ENCODE measurements at regions not wholly inside any gene's neighbourhood (a gene's known extent, or its start where the extent isn't known, plus 50 kb on each side); places are given as distances from the start of the nearest gene placed in this dataset.

DNA sequence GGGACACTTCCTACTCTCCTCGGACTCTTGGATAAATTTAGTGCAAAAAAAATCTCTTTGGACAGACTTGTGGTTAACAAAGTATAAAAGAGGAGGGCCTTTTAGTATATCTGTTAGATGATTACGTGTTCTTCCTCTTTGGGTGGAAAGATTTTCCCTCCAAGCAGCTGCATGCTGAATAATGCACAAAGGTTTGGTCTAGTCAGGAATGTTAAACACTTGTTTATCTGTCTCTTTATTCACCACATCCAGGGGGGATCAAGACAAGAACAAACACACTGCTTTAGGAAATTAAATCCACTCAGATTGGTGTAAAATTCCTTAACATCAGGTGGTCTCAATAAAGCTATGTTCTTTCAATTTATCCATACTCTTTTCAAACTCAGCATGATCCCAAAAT is 260.9 kb upstream of the CHD6 start:
- no peaks in the 10 kb centered on the region for H3K9me2 ChIP-seq (ENCODE audit: insufficient read depth)
- no peak for ATAC-seq
- no peaks in the 10 kb centered on the region; the same call in 2 of the 3 replicates for H3K4me1 Mint-ChIP-seq
- H3K4me2 ChIP-seq: no peak overlapping the region
- H4K20me1 ChIP-seq (replicated peaks; ENCODE audit: insufficient read depth): no peaks in the 10 kb centered on the region
- no peak for DNase-seq (ENCODE audit: low spot score)
- H3K27ac Mint-ChIP-seq: no peak overlapping the region
- TF ChIP-seq, protein P1, sequence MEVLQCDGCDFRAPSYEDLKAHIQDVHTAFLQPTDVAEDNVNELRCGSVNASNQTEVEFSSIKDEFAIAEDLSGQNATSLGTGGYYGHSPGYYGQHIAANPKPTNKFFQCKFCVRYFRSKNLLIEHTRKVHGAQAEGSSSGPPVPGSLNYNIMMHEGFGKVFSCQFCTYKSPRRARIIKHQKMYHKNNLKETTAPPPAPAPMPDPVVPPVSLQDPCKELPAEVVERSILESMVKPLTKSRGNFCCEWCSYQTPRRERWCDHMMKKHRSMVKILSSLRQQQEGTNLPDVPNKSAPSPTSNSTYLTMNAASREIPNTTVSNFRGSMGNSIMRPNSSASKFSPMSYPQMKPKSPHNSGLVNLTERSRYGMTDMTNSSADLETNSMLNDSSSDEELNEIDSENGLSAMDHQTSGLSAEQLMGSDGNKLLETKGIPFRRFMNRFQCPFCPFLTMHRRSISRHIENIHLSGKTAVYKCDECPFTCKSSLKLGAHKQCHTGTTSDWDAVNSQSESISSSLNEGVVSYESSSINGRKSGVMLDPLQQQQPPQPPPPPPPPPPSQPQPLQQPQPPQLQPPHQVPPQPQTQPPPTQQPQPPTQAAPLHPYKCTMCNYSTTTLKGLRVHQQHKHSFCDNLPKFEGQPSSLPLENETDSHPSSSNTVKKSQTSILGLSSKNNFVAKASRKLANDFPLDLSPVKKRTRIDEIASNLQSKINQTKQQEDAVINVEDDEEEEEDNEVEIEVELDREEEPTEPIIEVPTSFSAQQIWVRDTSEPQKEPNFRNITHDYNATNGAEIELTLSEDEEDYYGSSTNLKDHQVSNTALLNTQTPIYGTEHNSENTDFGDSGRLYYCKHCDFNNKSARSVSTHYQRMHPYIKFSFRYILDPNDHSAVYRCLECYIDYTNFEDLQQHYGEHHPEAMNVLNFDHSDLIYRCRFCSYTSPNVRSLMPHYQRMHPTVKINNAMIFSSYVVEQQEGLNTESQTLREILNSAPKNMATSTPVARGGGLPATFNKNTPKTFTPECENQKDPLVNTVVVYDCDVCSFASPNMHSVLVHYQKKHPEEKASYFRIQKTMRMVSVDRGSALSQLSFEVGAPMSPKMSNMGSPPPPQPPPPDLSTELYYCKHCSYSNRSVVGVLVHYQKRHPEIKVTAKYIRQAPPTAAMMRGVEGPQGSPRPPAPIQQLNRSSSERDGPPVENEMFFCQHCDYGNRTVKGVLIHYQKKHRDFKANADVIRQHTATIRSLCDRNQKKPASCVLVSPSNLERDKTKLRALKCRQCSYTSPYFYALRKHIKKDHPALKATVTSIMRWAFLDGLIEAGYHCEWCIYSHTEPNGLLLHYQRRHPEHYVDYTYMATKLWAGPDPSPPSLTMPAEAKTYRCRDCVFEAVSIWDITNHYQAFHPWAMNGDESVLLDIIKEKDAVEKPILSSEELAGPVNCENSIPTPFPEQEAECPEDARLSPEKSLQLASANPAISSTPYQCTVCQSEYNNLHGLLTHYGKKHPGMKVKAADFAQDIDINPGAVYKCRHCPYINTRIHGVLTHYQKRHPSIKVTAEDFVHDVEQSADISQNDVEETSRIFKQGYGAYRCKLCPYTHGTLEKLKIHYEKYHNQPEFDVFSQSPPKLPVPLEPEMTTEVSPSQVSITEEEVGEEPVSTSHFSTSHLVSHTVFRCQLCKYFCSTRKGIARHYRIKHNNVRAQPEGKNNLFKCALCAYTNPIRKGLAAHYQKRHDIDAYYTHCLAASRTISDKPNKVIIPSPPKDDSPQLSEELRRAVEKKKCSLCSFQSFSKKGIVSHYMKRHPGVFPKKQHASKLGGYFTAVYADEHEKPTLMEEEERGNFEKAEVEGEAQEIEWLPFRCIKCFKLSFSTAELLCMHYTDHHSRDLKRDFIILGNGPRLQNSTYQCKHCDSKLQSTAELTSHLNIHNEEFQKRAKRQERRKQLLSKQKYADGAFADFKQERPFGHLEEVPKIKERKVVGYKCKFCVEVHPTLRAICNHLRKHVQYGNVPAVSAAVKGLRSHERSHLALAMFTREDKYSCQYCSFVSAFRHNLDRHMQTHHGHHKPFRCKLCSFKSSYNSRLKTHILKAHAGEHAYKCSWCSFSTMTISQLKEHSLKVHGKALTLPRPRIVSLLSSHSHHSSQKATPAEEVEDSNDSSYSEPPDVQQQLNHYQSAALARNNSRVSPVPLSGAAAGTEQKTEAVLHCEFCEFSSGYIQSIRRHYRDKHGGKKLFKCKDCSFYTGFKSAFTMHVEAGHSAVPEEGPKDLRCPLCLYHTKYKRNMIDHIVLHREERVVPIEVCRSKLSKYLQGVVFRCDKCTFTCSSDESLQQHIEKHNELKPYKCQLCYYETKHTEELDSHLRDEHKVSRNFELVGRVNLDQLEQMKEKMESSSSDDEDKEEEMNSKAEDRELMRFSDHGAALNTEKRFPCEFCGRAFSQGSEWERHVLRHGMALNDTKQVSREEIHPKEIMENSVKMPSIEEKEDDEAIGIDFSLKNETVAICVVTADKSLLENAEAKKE (CRISPR knock-in tag; IDR thresholded peaks at IDR 0.05): no peak
- TF ChIP-seq, protein P2, sequence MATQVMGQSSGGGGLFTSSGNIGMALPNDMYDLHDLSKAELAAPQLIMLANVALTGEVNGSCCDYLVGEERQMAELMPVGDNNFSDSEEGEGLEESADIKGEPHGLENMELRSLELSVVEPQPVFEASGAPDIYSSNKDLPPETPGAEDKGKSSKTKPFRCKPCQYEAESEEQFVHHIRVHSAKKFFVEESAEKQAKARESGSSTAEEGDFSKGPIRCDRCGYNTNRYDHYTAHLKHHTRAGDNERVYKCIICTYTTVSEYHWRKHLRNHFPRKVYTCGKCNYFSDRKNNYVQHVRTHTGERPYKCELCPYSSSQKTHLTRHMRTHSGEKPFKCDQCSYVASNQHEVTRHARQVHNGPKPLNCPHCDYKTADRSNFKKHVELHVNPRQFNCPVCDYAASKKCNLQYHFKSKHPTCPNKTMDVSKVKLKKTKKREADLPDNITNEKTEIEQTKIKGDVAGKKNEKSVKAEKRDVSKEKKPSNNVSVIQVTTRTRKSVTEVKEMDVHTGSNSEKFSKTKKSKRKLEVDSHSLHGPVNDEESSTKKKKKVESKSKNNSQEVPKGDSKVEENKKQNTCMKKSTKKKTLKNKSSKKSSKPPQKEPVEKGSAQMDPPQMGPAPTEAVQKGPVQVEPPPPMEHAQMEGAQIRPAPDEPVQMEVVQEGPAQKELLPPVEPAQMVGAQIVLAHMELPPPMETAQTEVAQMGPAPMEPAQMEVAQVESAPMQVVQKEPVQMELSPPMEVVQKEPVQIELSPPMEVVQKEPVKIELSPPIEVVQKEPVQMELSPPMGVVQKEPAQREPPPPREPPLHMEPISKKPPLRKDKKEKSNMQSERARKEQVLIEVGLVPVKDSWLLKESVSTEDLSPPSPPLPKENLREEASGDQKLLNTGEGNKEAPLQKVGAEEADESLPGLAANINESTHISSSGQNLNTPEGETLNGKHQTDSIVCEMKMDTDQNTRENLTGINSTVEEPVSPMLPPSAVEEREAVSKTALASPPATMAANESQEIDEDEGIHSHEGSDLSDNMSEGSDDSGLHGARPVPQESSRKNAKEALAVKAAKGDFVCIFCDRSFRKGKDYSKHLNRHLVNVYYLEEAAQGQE (IDR thresholded peaks at IDR 0.05; ENCODE audit: unreplicated experiment): no peak
- TF ChIP-seq EZH2phosphoT487 (IDR thresholded peaks at IDR 0.05; ENCODE audit: unreplicated experiment): no peak
- TF ChIP-seq, protein P3, sequence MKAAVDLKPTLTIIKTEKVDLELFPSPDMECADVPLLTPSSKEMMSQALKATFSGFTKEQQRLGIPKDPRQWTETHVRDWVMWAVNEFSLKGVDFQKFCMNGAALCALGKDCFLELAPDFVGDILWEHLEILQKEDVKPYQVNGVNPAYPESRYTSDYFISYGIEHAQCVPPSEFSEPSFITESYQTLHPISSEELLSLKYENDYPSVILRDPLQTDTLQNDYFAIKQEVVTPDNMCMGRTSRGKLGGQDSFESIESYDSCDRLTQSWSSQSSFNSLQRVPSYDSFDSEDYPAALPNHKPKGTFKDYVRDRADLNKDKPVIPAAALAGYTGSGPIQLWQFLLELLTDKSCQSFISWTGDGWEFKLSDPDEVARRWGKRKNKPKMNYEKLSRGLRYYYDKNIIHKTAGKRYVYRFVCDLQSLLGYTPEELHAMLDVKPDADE (IDR thresholded peaks at IDR 0.05): no peak
- no peak for TF ChIP-seq POLR2AphosphoS5 (IDR thresholded peaks at IDR 0.05; ENCODE audit: low read depth)
- no peak for TF ChIP-seq JUNB (IDR thresholded peaks at IDR 0.05; ENCODE audit: unreplicated experiment)
- no peak for TF ChIP-seq ZNF331 (CRISPR knock-in tag; IDR thresholded peaks at IDR 0.05; ENCODE audit: low read depth)
- TF ChIP-seq, protein P4, sequence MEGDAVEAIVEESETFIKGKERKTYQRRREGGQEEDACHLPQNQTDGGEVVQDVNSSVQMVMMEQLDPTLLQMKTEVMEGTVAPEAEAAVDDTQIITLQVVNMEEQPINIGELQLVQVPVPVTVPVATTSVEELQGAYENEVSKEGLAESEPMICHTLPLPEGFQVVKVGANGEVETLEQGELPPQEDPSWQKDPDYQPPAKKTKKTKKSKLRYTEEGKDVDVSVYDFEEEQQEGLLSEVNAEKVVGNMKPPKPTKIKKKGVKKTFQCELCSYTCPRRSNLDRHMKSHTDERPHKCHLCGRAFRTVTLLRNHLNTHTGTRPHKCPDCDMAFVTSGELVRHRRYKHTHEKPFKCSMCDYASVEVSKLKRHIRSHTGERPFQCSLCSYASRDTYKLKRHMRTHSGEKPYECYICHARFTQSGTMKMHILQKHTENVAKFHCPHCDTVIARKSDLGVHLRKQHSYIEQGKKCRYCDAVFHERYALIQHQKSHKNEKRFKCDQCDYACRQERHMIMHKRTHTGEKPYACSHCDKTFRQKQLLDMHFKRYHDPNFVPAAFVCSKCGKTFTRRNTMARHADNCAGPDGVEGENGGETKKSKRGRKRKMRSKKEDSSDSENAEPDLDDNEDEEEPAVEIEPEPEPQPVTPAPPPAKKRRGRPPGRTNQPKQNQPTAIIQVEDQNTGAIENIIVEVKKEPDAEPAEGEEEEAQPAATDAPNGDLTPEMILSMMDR (conservative IDR thresholded peaks at IDR 0.05; ENCODE audit: low read depth in 2 of 2): no peak
- TF ChIP-seq CREB1 (CRISPR knock-in tag; IDR thresholded peaks at IDR 0.05; ENCODE audit: low read depth): no peak
- TF ChIP-seq NANOG (IDR thresholded peaks at IDR 0.05; ENCODE audit: borderline replicate concordance): no peak
- no peak for TF ChIP-seq ZNF114 (CRISPR knock-in tag; IDR thresholded peaks at IDR 0.05)
- TF ChIP-seq EZH2 (IDR thresholded peaks at IDR 0.05; ENCODE audit: low read depth, unreplicated experiment): no peak
- no peak overlapping the region for H3K4me3 Mint-ChIP-seq
- 0 out of 2 replicates have a peak, but pooled peaks cover 3% of the 10 kb centered on the region for H3K36me3 ChIP-seq (ENCODE audit: insufficient read depth)
- H3K79me2 ChIP-seq (replicated peaks; ENCODE audit: insufficient read depth): no peaks in the 10 kb centered on the region
- no peaks in the 10 kb centered on the region for H3F3A ChIP-seq (replicated peaks; ENCODE audit: low read depth)
- no peaks in the 10 kb centered on the region for H3K27me3 ChIP-seq (ENCODE audit: insufficient read depth)
- H3K4me3 ChIP-seq: no peak overlapping the region
- no peaks in the 10 kb centered on the region for H3K4me1 ChIP-seq (ENCODE audit: insufficient read depth)
- H3K9me3 Mint-ChIP-seq: peaks cover 97% of the 10 kb centered on the region
- H3K27ac ChIP-seq (ENCODE audit: low read depth): no peak overlapping the region
- H3K36me3 Mint-ChIP-seq (ENCODE audit: low read depth): peaks cover 8% of the 10 kb centered on the region; the same call in 2 of the 3 replicates
- H3K27me3 Mint-ChIP-seq (ENCODE audit: insufficient read depth, low read depth, poor library complexity): peaks cover 3% of the 10 kb centered on the region
- no peak overlapping the region for H2AFZ ChIP-seq
